Activated CD4-positive, alpha-beta T cell treated with anti-CD3 and anti-CD28 coated beads for 24 hours (primary cell): ENCODE measurements at regions not wholly inside any gene's neighbourhood (a gene's known extent, or its start where the extent isn't known, plus 50 kb on each side); places are given as distances from the start of the nearest gene placed in this dataset.
"Not testable (repeated sequence)": the region's sequence is repeated elsewhere in the genome, so short reads cannot be mapped to it uniquely, and the experiment has no call there.

Source experiments
- DNase-seq, 2 donors: peaks; one replicate each; pipeline ENCODE4 v3.0.0-alpha.2; 2020; ENCODE audit warnings: low read depth in 2 of 2

DNA sequence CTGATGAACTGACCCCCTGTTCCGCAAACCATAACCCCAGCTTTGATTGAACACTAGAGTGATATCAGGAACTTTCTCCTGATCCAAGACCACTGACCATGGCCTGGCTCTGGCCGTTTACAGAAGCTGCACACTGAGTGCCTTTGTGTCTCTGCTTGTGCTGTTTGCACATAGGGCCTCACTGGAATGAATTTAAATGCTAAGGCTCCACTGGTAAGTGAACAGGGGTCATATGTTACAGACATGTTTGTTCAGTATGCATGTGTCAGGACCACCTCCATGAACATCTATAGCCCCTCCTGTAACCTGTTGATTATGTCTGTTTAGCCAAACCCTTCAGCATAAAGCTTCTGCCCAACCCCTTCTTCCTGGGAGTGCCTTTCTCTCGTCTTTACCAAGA lies 1239.8 kb downstream of the TMEM121 start:
- DNase-seq = no peak

GRCh38 chr14:106766551-106767277 lies 1240.3 kb downstream of the TMEM121 start:
- peak; percentile 32 to 39 for DNase-seq

GRCh38 chr14:106768230-106768629 lies 1241.8 kb downstream of the TMEM121 start:
- not testable (repeated sequence) for DNase-seq

GRCh38 chr14:106768972-106769700 lies 1242.8 kb downstream of the TMEM121 start:
- DNase-seq = not testable (repeated sequence)

GRCh38 chr14:106770158-106770672 lies 1243.8 kb downstream of the TMEM121 start:
- not testable (repeated sequence) for DNase-seq

DNA sequence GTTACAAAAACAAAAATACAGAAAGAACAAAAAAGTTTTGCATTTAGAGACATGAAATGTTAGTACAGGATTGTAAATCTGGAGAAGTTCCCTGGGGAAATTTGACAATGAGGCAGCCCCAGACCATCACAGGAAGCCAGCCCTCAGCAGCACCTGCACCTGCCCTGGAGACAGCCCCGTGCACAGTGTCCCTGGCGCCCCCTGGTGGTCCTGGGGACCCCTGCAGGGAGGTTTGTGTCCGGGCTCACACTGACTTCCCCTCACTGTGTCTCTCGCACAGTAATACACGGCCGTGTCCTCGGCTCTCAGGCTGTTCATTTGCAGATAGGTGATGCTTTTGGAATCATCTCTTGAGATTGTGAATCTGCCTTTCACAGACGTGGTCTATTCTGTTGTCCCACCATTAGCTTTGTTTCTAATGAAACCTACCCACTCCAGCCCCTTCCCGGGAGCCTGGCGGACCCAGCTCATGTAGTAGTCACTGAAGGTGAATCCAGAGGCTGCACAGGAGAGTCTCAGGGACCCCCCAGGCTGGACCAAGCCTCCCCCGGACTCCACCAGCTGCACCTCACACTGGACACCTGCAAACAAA lies 1248.6 kb downstream of the TMEM121 start:
- DNase-seq = peak; percentile 71 to 76

GRCh38 chr14:106776395-106776983 lies 1250.1 kb downstream of the TMEM121 start:
- no peak for DNase-seq

GRCh38 chr14:106778986-106779385 lies 1252.6 kb downstream of the TMEM121 start:
- no peak for DNase-seq

GRCh38 chr14:106786697-106787096 lies 1260.3 kb downstream of the TMEM121 start:
- DNase-seq = no peak

- DNase-seq = no peak
Observed at GRCh38 chr14:106787626-106788025, 1261.2 kb downstream of the TMEM121 start.

- no peak for DNase-seq
Observed at GRCh38 chr14:106788534-106788933, 1262.2 kb downstream of the TMEM121 start.

- no peak for DNase-seq
Observed at GRCh38 chr14:106789318-106789717, 1262.9 kb downstream of the TMEM121 start.

GRCh38 chr14:106790189-106791036 lies 1264.0 kb downstream of the TMEM121 start:
- DNase-seq = peak; percentile 68 to 76

- DNase-seq = no peak
Observed at GRCh38 chr14:106792543-106792942, 1266.2 kb downstream of the TMEM121 start.

DNA sequence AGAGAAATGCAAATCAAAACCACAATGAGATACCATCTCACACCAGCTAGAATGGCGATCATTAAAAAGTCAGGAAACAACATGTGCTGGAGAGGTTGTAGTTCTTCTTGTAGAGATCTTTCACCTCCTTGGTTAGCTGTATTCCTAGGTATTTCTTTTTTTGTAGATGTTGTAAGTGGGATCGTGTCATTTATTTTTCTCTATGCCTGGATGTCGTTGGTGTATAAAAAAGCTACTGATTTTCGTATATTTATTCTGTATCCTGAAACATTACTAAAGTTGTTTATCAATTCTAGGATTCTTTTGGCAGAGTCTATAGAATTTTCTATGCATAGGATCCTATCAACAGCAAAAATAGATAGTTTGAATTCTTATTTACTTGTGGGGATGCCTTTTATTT lies 1271.8 kb downstream of the TMEM121 start:
- not testable (repeated sequence) for DNase-seq

GRCh38 chr14:106802413-106803364 lies 1276.3 kb downstream of the TMEM121 start:
- peak in 1 of 2 donors; percentile 7 for DNase-seq

- DNase-seq = no peak
Observed at GRCh38 chr14:106803379-106803778, 1277.0 kb downstream of the TMEM121 start.

DNA sequence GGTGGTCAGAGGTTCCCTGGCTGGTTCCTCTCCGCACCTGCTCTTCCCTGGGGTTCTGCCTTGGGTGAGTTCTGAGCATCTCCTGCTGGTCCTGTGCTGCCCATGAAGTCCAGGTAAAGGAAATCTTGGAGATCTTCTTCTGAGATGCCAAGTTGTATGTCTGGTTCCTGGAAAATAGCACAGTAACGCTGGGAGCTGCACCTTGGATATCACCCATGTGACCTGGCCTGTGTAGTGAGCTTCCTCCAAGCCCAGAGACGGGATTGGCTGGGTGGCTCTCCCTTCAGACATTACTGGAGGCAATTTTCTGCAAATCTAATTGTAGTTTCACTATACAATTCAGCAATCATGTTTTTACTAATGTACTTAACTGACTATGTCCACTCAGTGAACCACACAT lies 1281.1 kb downstream of the TMEM121 start:
- DNase-seq = no peak

GRCh38 chr14:106808458-106808857 lies 1282.1 kb downstream of the TMEM121 start:
- DNase-seq = no peak

DNA sequence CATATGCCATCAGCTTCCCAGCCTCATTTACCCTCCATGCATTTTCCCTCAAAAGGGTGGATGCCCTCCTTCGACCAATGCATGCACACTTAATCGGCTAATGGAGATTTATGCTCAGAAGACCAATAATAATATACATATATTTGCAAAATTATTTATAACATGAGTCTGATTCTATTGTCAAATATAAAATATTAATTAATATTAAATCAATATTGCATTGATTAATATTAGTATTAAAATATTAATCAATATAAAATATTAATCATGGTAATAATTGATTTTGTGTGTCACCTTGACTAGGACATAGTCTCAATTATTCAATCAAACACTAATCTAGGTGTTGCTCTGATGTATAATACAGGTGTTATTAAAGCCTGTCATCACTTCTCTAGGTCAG lies 1282.5 kb downstream of the TMEM121 start:
- DNase-seq = no peak
